GM18508 (cell line): ENCODE measurements at regions not wholly inside any gene's neighbourhood (a gene's known extent, or its start where the extent isn't known, plus 50 kb on each side); places are given as distances from the start of the nearest gene placed in this dataset.
"Not testable (repeated sequence)": the region's sequence is repeated elsewhere in the genome, so short reads cannot be mapped to it uniquely, and the experiment has no call there.

ENCODE experiments used
- ATAC-seq: cut with Tn5 transposase; IDR thresholded peaks from one replicate; pipeline ENCODE4 v1.9.1; 2021; ENCODE audit warnings: moderate number of reproducible peaks; ENCODE audit not compliant: insufficient read depth, unreplicated experiment

GRCh38 chr11:16605894-16606783 lies 132.3 kb upstream of the C11orf58 start:
- ATAC-seq: peak; percentile 90

GRCh38 chr11:16605389-16605893 lies 133.0 kb upstream of the C11orf58 start:
- no peak for ATAC-seq

- ATAC-seq: no peak
Measured at GRCh38 chr11:16604794-16605388, 133.6 kb upstream of the C11orf58 start.

GRCh38 chr11:16603890-16604793 lies 134.3 kb upstream of the C11orf58 start:
- ATAC-seq: no peak

- ATAC-seq: no peak
Measured at GRCh38 chr11:16603245-16603644, 135.2 kb upstream of the C11orf58 start.

- no peak for ATAC-seq
Measured at GRCh38 chr11:16598906-16599305, 139.5 kb upstream of the C11orf58 start.

GRCh38 chr11:16598032-16598431 lies 140.4 kb upstream of the C11orf58 start:
- ATAC-seq: no peak

- no peak for ATAC-seq
Measured at GRCh38 chr11:16596231-16596630, 142.2 kb upstream of the C11orf58 start.

- ATAC-seq: no peak
Measured at GRCh38 chr11:16591157-16591556, 147.3 kb upstream of the C11orf58 start.

- ATAC-seq: no peak
Measured at GRCh38 chr11:16587670-16588069, 150.8 kb upstream of the C11orf58 start.

GRCh38 chr11:16584569-16584968 lies 153.9 kb upstream of the C11orf58 start:
- no peak for ATAC-seq

- not testable (repeated sequence) for ATAC-seq
Measured at GRCh38 chr11:16581078-16581477, 157.4 kb upstream of the C11orf58 start.

GRCh38 chr11:16577490-16577889 lies 161.0 kb upstream of the C11orf58 start:
- no peak for ATAC-seq

- not testable (repeated sequence) for ATAC-seq
Measured at GRCh38 chr11:16574889-16575288, 163.6 kb upstream of the C11orf58 start.

- ATAC-seq: no peak
Measured at GRCh38 chr11:16572945-16573344, 165.5 kb upstream of the C11orf58 start.

GRCh38 chr11:16561150-16561549 lies 177.3 kb upstream of the C11orf58 start:
- no peak for ATAC-seq

- ATAC-seq: no peak
Measured at GRCh38 chr11:16558494-16558893, 180.0 kb upstream of the C11orf58 start.

GRCh38 chr11:16555956-16556355 lies 182.5 kb upstream of the C11orf58 start:
- ATAC-seq: no peak

- no peak for ATAC-seq
Measured at GRCh38 chr11:16554361-16554760, 184.1 kb upstream of the C11orf58 start.

GRCh38 chr11:16547879-16548278 lies 190.6 kb upstream of the C11orf58 start:
- ATAC-seq: no peak
